Endodermal cell (in vitro differentiated cells): ENCODE measurements at regions not wholly inside any gene's neighbourhood (a gene's known extent, or its start where the extent isn't known, plus 50 kb on each side); places are given as distances from the start of the nearest gene placed in this dataset.

Experiments used
- DNase-seq: peaks from one replicate; pipeline ENCODE4 v3.0.0-alpha.2; 2017
- H3K27ac ChIP-seq: 2 replicates; pipeline ENCODE4 v1.5.1; 2013; ENCODE audit warnings: mild to moderate bottlenecking, low read depth, low read length, moderate library complexity
- H3K27me3 ChIP-seq: 2 replicates; pipeline ENCODE4 v1.6.1; 2013; ENCODE audit warnings: mild to moderate bottlenecking, low read length, moderate library complexity; ENCODE audit not compliant: insufficient read depth, control insufficient read depth, poor library complexity, severe bottlenecking
- H3K36me3 ChIP-seq: 2 replicates; pipeline ENCODE4 v1.7.0; 2013; ENCODE audit warnings: mild to moderate bottlenecking, low read length, moderate library complexity; ENCODE audit not compliant: control insufficient read depth, insufficient read depth
- H3K4me1 ChIP-seq: one replicate; pipeline ENCODE4 v1.7.0; 2013; ENCODE audit warnings: low read length; ENCODE audit not compliant: control insufficient read depth, insufficient read depth
- H3K4me3 ChIP-seq: 2 replicates; pipeline ENCODE4 v1.5.1; 2013; ENCODE audit warnings: mild to moderate bottlenecking, low read length, moderate library complexity
- H3K9ac ChIP-seq: 2 replicates; pipeline ENCODE4 v1.6.1; 2013; ENCODE audit warnings: mild to moderate bottlenecking, low read length, moderate library complexity; ENCODE audit not compliant: poor library complexity, severe bottlenecking; ENCODE audit errors: extremely low read depth
- H3K9me3 ChIP-seq: 2 replicates; pipeline ENCODE4 v1.6.1; 2013; ENCODE audit warnings: mild to moderate bottlenecking, low read length, moderate library complexity; ENCODE audit not compliant: control insufficient read depth
- H3K27ac Mint-ChIP-seq: 2 replicates; pipeline ENCODE4 v1.8.0; 2020; ENCODE audit warnings: mixed read lengths
- H3K27me3 Mint-ChIP-seq: 2 replicates; pipeline ENCODE4 v1.8.0; 2021; ENCODE audit warnings: mild to moderate bottlenecking, mixed read lengths; ENCODE audit not compliant: insufficient read depth
- H3K36me3 Mint-ChIP-seq: 2 replicates; pipeline ENCODE4 v1.8.0; 2020; ENCODE audit warnings: low read depth, mixed read lengths
- H3K4me1 Mint-ChIP-seq: 2 replicates; pipeline ENCODE4 v1.8.0; 2020; ENCODE audit warnings: mixed read lengths
- H3K4me3 Mint-ChIP-seq: 2 replicates; pipeline ENCODE4 v1.8.0; 2020; ENCODE audit warnings: mild to moderate bottlenecking, moderate library complexity, mixed read lengths
- H3K9me3 Mint-ChIP-seq: 2 replicates; pipeline ENCODE4 v1.8.0; 2020; ENCODE audit warnings: mild to moderate bottlenecking, mixed read lengths
- WGBS, 2 experiments: methylation state at CpG; one replicate each; pipeline versions ENCODE4 v1.1.5 to v1.1.7; 2013; ENCODE audit warnings: missing lambda C conversion rate in 2 of 2, mixed read lengths in 1 of 2; ENCODE audit not compliant: insufficient coverage in 1 of 2, insufficient read length in 1 of 2; 5-methylcytosine and 5-hydroxymethylcytosine counted together
- TF ChIP-seq, protein P1 (sequence below): fragments of 200-600 bp; sonication (generic); conservative IDR thresholded peaks from 2 replicates; pipeline ENCODE4 v1.5.0; 2021; ENCODE audit warnings: antibody characterized with exemption, mild to moderate bottlenecking

DNA sequence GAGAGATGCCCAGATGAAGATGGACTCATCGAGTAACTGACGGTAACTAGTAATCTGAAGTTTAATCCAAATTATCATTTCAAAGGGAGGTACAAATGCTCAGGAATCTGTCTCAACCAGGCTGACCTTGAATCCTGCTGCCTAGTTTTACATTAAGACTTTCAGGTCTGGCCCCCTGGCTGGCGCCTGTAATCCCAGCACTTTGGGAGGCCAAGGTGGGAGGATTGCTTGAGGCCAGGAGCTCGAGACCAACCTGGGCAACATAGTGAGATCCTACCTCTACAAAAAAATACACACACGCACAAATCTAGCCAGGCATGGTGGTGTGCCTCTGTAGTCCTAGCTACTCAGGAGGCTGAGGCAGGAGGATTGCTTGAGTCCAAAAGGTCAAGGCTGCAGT lies 95.7 kb upstream of the AKT3 start:
- no peaks in the 10 kb centered on the region for H3K36me3 ChIP-seq
- H3K27ac ChIP-seq = no peak overlapping the region
- peaks cover 8% of the 10 kb centered on the region for H3K27me3 ChIP-seq
- 91 to 93% methylated on average over 2 to 5 of the region's 5 CpGs for WGBS, 2 experiments
- Mint-ChIP-seq H3K27me3 (peaks cover 29% of the 10 kb centered on the region), H3K4me3 (no peak overlapping the region), H3K4me1 (peaks cover 4% of the 10 kb centered on the region), H3K9me3 (no peaks in the 10 kb centered on the region), H3K36me3 (no peaks in the 10 kb centered on the region), H3K27ac (no peak overlapping the region)
- no peaks in the 10 kb centered on the region for H3K9me3 ChIP-seq
- TF ChIP-seq, protein P1, sequence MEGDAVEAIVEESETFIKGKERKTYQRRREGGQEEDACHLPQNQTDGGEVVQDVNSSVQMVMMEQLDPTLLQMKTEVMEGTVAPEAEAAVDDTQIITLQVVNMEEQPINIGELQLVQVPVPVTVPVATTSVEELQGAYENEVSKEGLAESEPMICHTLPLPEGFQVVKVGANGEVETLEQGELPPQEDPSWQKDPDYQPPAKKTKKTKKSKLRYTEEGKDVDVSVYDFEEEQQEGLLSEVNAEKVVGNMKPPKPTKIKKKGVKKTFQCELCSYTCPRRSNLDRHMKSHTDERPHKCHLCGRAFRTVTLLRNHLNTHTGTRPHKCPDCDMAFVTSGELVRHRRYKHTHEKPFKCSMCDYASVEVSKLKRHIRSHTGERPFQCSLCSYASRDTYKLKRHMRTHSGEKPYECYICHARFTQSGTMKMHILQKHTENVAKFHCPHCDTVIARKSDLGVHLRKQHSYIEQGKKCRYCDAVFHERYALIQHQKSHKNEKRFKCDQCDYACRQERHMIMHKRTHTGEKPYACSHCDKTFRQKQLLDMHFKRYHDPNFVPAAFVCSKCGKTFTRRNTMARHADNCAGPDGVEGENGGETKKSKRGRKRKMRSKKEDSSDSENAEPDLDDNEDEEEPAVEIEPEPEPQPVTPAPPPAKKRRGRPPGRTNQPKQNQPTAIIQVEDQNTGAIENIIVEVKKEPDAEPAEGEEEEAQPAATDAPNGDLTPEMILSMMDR = no peak
- no peak for DNase-seq
- no peak overlapping the region for H3K4me3 ChIP-seq
- no peaks in the 10 kb centered on the region for H3K4me1 ChIP-seq
- H3K9ac ChIP-seq = no peak overlapping the region

DNA sequence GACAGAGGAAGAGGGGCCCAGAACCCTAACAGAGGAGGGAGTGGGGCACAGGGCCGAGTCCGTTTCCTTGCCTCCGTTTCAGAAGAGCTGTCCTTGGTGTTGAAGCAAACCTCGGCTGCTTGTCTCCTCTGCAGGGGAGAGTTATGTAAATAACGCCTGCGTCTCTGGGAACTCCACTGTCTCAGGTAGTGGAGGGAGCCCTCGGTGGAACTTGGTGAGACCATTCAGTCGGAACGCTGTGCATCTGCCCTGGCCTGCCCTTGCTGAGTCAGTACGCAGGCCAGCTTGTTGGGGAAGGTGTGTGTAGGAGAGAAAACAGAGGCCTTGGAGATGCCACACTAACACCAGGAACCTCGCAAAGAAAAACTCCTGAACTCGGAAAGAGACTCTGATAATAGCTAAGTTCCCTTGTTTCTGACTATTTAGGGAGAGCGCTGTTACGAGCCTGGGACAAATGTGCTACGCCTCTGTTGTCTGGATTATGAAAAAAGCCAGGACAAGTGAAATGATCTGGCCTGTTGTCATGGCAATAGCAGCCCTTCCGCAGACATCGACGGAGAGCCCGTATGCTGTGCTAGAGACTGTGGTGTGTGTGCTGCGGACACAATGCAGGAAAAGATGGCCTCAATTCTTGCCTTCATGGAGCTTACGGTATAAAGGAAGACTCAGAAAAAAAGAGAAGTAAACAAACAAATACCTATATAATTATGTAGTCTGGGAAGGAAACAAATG lies 94.6 kb upstream of the AKT3 start:
- WGBS, 2 experiments = 52 to 81% methylated on average over 8 to 21 of the region's 21 CpGs
- Mint-ChIP-seq H3K4me3 (no peak overlapping the region), H3K4me1 (peaks cover 4% of the 10 kb centered on the region), H3K27ac (no peak overlapping the region), H3K9me3 (no peaks in the 10 kb centered on the region), H3K27me3 (peaks cover 29% of the 10 kb centered on the region), H3K36me3 (no peaks in the 10 kb centered on the region)
- Histone ChIP-seq H3K36me3 (no peaks in the 10 kb centered on the region), H3K4me3 (no peak overlapping the region), H3K27ac (no peak overlapping the region), H3K27me3 (peaks cover 8% of the 10 kb centered on the region), H3K9me3 (no peaks in the 10 kb centered on the region), H3K4me1 (no peaks in the 10 kb centered on the region), H3K9ac (no peak overlapping the region)
- TF ChIP-seq, protein P1 = no peak
- peak; percentile 91 for DNase-seq

DNA sequence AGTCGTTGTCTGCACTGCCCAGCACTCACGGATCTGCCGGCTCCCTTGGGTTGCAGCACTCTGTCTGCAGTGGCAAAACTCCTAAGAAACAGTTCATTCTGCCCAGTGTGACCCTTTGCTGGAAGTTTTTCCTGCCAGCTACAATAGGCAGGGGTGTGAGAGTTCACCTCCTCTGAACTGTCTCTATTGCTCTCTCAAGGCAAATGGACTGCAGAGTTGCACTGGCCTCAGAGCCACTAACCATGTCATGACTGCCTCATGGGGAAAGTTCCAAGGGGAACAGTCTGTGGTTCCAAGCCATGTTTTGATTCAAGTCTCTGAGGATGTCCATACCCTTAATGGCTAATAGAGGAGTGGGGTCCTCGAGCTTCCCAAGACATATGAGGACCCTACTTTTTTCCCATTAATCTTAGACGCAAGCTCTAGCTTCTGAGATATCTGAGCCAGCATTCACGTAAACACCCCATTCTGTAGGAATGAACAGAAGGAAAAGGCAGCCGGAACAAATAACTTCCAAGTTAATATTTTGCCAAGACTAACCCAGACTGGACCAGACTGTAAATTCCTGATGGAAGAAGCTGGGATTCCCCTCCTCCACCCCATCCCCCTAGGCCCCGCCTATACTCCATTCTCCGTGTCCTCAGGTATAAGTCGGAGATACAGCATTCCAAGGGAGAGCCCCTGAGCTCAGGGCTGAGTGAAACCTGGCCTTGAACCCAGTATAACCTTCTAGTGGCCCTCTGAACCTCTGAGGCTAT lies 93.8 kb upstream of the AKT3 start:
- no peaks in the 10 kb centered on the region for H3K9me3 ChIP-seq
- WGBS, 2 experiments = 87 to 90% methylated on average over 6 to 10 of the region's 10 CpGs

More for the DNA sequence above, 93.8 kb upstream of the AKT3 start:
- Mint-ChIP-seq H3K27me3 (peaks cover 29% of the 10 kb centered on the region), H3K4me1 (peaks cover 4% of the 10 kb centered on the region), H3K4me3 (no peak overlapping the region), H3K27ac (no peak overlapping the region), H3K36me3 (no peaks in the 10 kb centered on the region), H3K9me3 (no peaks in the 10 kb centered on the region)
- Histone ChIP-seq H3K27ac (no peak overlapping the region), H3K36me3 (no peaks in the 10 kb centered on the region), H3K27me3 (peaks cover 8% of the 10 kb centered on the region), H3K9ac (no peak overlapping the region), H3K4me3 (no peak overlapping the region), H3K4me1 (no peaks in the 10 kb centered on the region)
- DNase-seq = no peak
- TF ChIP-seq, protein P1 = no peak
